Posterior cingulate gyrus (tissue), 11 donors: ENCODE measurements at regions not wholly inside any gene's neighbourhood (a gene's known extent, or its start where the extent isn't known, plus 50 kb on each side); places are given as distances from the start of the nearest gene placed in this dataset.
"Not testable (repeated sequence)": the region's sequence is repeated elsewhere in the genome, so short reads cannot be mapped to it uniquely, and the experiment has no call there.

ENCODE experiments used
- DNase-seq, 10 donors: peaks; one replicate each; pipeline versions ENCODE4 v3.0.0 to v3.0.0-alpha.2; 2020 to 2021; ENCODE audit warnings: mixed read lengths in 3 of 10
- intact Hi-C: fragments of 100-400 bp; cut with DNase I; formaldehyde crosslinking; loops from one replicate; pipeline ENCODE4 v1.15.1; 2023

- intact Hi-C loops = no loop called here
- no peak for DNase-seq
These were observed 332.7 kb upstream of the MAGI2 start for GRCh38 chr7:79786187-79786586.

- intact Hi-C loops = no loop called here
- DNase-seq = no peak
These were observed 332.1 kb upstream of the MAGI2 start for GRCh38 chr7:79785556-79785955.

GRCh38 chr7:79782906-79783305 is 329.4 kb upstream of the MAGI2 start:
- DNase-seq = no peak
- intact Hi-C loops = no loop called here

- no peak for DNase-seq
- intact Hi-C loops = no loop called here
These were observed 328.8 kb upstream of the MAGI2 start for GRCh38 chr7:79782256-79782655.

- intact Hi-C loops = no loop called here
- no peak for DNase-seq
These were observed 328.2 kb upstream of the MAGI2 start for GRCh38 chr7:79781716-79782115.

- DNase-seq = peak in 1 of 10 donors; percentile 69
- intact Hi-C loops = no loop called here
These were observed 325.6 kb upstream of the MAGI2 start for GRCh38 chr7:79778786-79779770.

- intact Hi-C loops = no loop called here
- no peak for DNase-seq
These were observed 322.4 kb upstream of the MAGI2 start for GRCh38 chr7:79775911-79776310.

- intact Hi-C loops = no loop called here
- DNase-seq = no peak
These were observed 320.7 kb upstream of the MAGI2 start for GRCh38 chr7:79774150-79774549.

GRCh38 chr7:79770970-79771369 is 317.5 kb upstream of the MAGI2 start:
- intact Hi-C loops = no loop called here
- DNase-seq = no peak

GRCh38 chr7:79770063-79770462 is 316.6 kb upstream of the MAGI2 start:
- intact Hi-C loops = no loop called here
- DNase-seq = no peak

GRCh38 chr7:79767876-79768560 is 314.6 kb upstream of the MAGI2 start:
- intact Hi-C loops = not testable (repeated sequence)
- DNase-seq = peak in 3 of 10 donors; percentile 63 to 85 (median 72)

- intact Hi-C loops, DNase-seq: not testable (repeated sequence)
These were observed 313.7 kb upstream of the MAGI2 start for GRCh38 chr7:79767192-79767591.

- no peak for DNase-seq
- intact Hi-C loops = no loop called here
These were observed 308.5 kb upstream of the MAGI2 start for GRCh38 chr7:79761876-79762429.

- intact Hi-C loops, DNase-seq: not testable (repeated sequence)
These were observed 297.5 kb upstream of the MAGI2 start for GRCh38 chr7:79750941-79751340.

GRCh38 chr7:79749856-79750255 is 296.4 kb upstream of the MAGI2 start:
- DNase-seq = no peak
- intact Hi-C loops = no loop called here

GRCh38 chr7:79741684-79742083 is 288.2 kb upstream of the MAGI2 start:
- no peak for DNase-seq
- intact Hi-C loops = no loop called here

GRCh38 chr7:79740076-79740475 is 286.6 kb upstream of the MAGI2 start:
- intact Hi-C loops = no loop called here
- peak in 1 of 10 donors; percentile 30 for DNase-seq

GRCh38 chr7:79739036-79739709 is 285.7 kb upstream of the MAGI2 start:
- DNase-seq = peak in 3 of 10 donors; percentile 65 to 80 (median 69)
- intact Hi-C loops = not testable (repeated sequence)

GRCh38 chr7:79736418-79736817 is 283.0 kb upstream of the MAGI2 start:
- intact Hi-C loops = no loop called here
- DNase-seq = no peak

GRCh38 chr7:79735012-79735411 is 281.5 kb upstream of the MAGI2 start:
- no peak for DNase-seq
- intact Hi-C loops = no loop called here

- intact Hi-C loops = no loop called here
These were observed 280.7 kb upstream of the MAGI2 start for GRCh38 chr7:79734181-79734580.

More at GRCh38 chr7:79734181-79734580, 280.7 kb upstream of the MAGI2 start:
- DNase-seq = no peak
